Naive thymus-derived CD4-positive, alpha-beta T cell (primary cell): ENCODE measurements at regions not wholly inside any gene's neighbourhood (a gene's known extent, or its start where the extent isn't known, plus 50 kb on each side); places are given as distances from the start of the nearest gene placed in this dataset.

Experiments
- ATAC-seq: fragments of 150-1000 bp; cut with Tn5 transposase; 2 replicates; pipeline ENCODE4 v1.10.0; 2021; ENCODE audit warnings: mild to moderate bottlenecking, moderate library complexity
- CTCF ChIA-PET: fragments of 350-600 bp; sonication (Branson Sonifier 250); formaldehyde crosslinking; loops from one replicate; lab custom pipeline; 2021; ENCODE audit warnings: antibody characterized with exemption; lab: Charles Lee
- POLR2A ChIA-PET: fragments of 350-600 bp; sonication (Branson Sonifier 250); formaldehyde crosslinking; loops from one replicate; lab custom pipeline; 2021; ENCODE audit warnings: antibody characterized with exemption, inconsistent platforms; lab: Charles Lee
- DNase-seq, 9 donors: peaks; one replicate each; pipeline versions ENCODE4 v3.0.0 to v3.0.0-alpha.2; 2020 to 2022; ENCODE audit warnings: mixed read lengths in 1 of 9
- H3K27ac ChIP-seq: one replicate; pipeline ENCODE4 v1.7.0; 2013; ENCODE audit warnings: mild to moderate bottlenecking, low read depth, low read length, moderate library complexity
- H3K27me3 ChIP-seq, 2 donors: one replicate each; pipeline ENCODE4 v1.7.0; 2013; ENCODE audit warnings: low read length in 2 of 2, mild to moderate bottlenecking in 2 of 2, moderate library complexity in 2 of 2; ENCODE audit not compliant: control insufficient read depth in 2 of 2, insufficient read depth in 2 of 2
- H3K36me3 ChIP-seq, 3 experiments: 1 replicate in 2 of 3; 2 replicates in 1 of 3; pipeline ENCODE4 v1.7.0; 2013; ENCODE audit warnings: low read length in 3 of 3, mild to moderate bottlenecking in 3 of 3, moderate library complexity in 1 of 3; ENCODE audit not compliant: insufficient read depth in 3 of 3, control insufficient read depth in 2 of 3
- H3K4me1 ChIP-seq, 2 donors: one replicate each; pipeline ENCODE4 v1.7.0; 2013; ENCODE audit warnings: low read length in 2 of 2, mild to moderate bottlenecking in 2 of 2, moderate library complexity in 1 of 2; ENCODE audit not compliant: control insufficient read depth in 2 of 2, insufficient read depth in 2 of 2
- H3K4me3 ChIP-seq: 2 replicates; pipeline ENCODE4 v1.7.0; 2013; ENCODE audit warnings: mild to moderate bottlenecking, low read length
- H3K9me3 ChIP-seq, 3 experiments: 1 replicate in 2 of 3; 2 replicates in 1 of 3; pipeline ENCODE4 v1.7.0; 2013; ENCODE audit warnings: low read length in 3 of 3; ENCODE audit not compliant: control insufficient read depth in 2 of 3
- H3K27ac Mint-ChIP-seq, 9 donors: one replicate each; pipeline ENCODE4 v1.8.0; 2020 to 2022; ENCODE audit warnings: mixed read lengths in 9 of 9, mild to moderate bottlenecking in 8 of 9, moderate library complexity in 5 of 9, inconsistent platforms in 2 of 9
- H3K27me3 Mint-ChIP-seq, 5 donors: one replicate each; pipeline ENCODE4 v1.8.0; 2021 to 2022; ENCODE audit warnings: mixed read lengths in 5 of 5, mild to moderate bottlenecking in 1 of 5
- H3K36me3 Mint-ChIP-seq, 5 donors: one replicate each; pipeline ENCODE4 v1.8.0; 2020 to 2022; ENCODE audit warnings: mixed read lengths in 5 of 5, mild to moderate bottlenecking in 3 of 5, inconsistent platforms in 1 of 5
- H3K4me1 Mint-ChIP-seq, 7 donors: one replicate each; pipeline ENCODE4 v1.8.0; 2020 to 2022; ENCODE audit warnings: mixed read lengths in 7 of 7, mild to moderate bottlenecking in 3 of 7, inconsistent platforms in 1 of 7
- H3K4me3 Mint-ChIP-seq, 10 donors: one replicate each; pipeline ENCODE4 v1.8.0; 2020 to 2022; ENCODE audit warnings: mild to moderate bottlenecking in 10 of 10, mixed read lengths in 10 of 10, moderate library complexity in 6 of 10, inconsistent platforms in 2 of 10
- H3K9me3 Mint-ChIP-seq, 11 donors: one replicate each; pipeline ENCODE4 v1.8.0; 2020 to 2022; ENCODE audit warnings: mixed read lengths in 11 of 11, mild to moderate bottlenecking in 4 of 11, inconsistent platforms in 1 of 11, moderate library complexity in 1 of 11
- intact Hi-C, 2 donors: fragments of 100-400 bp; cut with micrococcal nuclease; formaldehyde crosslinking; loops; one replicate each; pipeline ENCODE4 v1.15.1; 2023

DNA sequence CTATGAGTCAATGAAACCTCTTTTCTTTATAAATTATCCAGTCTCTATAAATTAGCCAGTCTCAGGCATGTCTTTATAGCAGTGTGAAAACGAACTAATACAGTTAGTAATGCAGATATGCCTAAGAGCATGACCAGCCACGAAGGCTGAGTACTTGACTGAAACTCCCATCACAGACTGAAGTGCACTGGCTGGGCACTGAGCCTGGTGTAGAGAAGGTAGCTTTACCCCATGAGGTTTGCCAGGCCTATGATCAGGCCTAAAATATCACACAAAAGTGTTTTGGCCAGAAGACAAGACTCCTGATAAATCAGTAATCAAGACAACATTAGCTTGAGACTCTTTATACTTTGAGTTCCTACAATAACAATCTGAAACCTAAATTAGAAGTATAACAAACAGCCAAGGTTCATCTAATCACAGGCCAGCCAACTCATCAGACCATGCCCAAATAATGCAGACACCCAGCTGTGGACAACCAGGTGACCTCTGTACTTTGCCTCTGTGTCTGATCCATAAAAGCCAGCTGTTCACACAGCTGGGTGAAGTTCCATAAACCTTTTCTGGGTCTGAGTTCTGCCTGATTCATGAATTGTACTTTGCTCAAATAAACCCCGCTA, 771.8 kb upstream of the SLITRK1 start:
- H3K9me3 ChIP-seq = no peaks in the 10 kb centered on the region
- no peak overlapping the region for H3K27ac ChIP-seq
- Mint-ChIP-seq H3K9me3 (peaks cover 0 to 17% (median 3%) of the 10 kb centered on the region in 11 donors), H3K36me3 (no peaks in the 10 kb centered on the region), H3K27ac (no peak overlapping the region), H3K4me1 (no peaks in the 10 kb centered on the region), H3K27me3 (no peaks in the 10 kb centered on the region), H3K4me3 (no peak overlapping the region)
- ChIA-PET CTCF (no interaction called here), POLR2A (no interaction called here)
- DNase-seq (no peak), ATAC-seq (no peak)
- H3K4me3 ChIP-seq = no peak overlapping the region
- H3K27me3 ChIP-seq = no peaks in the 10 kb centered on the region
- intact Hi-C loops = no loop called here
- H3K36me3 ChIP-seq = no peaks in the 10 kb centered on the region
- H3K4me1 ChIP-seq = no peaks in the 10 kb centered on the region

DNA sequence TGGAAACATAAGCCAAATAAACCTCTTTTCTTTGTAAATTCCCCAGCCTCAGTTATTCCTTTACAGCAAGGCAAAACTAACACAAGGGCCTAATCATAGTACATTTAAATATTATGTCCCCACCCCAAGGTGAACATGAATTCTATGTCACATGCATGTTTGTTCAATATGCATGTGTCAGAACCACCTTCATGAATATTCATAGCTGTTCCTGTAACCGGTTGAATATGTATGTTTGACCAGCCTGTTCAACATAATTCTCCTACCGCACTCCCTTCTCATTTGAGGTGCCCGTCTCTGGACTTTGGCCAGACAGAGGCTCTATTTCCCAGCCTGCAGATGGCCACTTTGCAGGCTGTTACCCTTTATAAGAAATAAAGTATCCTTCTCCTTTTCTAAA, 769.4 kb upstream of the SLITRK1 start:
- peaks cover 0 to 15% (median 3%) of the 10 kb centered on the region in 11 donors for H3K9me3 Mint-ChIP-seq
- H3K36me3 Mint-ChIP-seq = no peaks in the 10 kb centered on the region
- H3K27ac Mint-ChIP-seq = no peak overlapping the region
- ChIA-PET POLR2A (no interaction called here), CTCF (no interaction called here)
- H3K4me1 ChIP-seq = no peaks in the 10 kb centered on the region
- no peaks in the 10 kb centered on the region for H3K27me3 Mint-ChIP-seq
- H3K4me3 ChIP-seq = no peak overlapping the region
- H3K27me3 ChIP-seq = no peaks in the 10 kb centered on the region
- H3K4me1 Mint-ChIP-seq = no peaks in the 10 kb centered on the region
- H3K27ac ChIP-seq = no peak overlapping the region
- ATAC-seq (no peak), DNase-seq (no peak)
- no peak overlapping the region for H3K4me3 Mint-ChIP-seq
- intact Hi-C loops = no loop called here
- no peaks in the 10 kb centered on the region for H3K9me3 ChIP-seq
- H3K36me3 ChIP-seq = no peaks in the 10 kb centered on the region

DNA sequence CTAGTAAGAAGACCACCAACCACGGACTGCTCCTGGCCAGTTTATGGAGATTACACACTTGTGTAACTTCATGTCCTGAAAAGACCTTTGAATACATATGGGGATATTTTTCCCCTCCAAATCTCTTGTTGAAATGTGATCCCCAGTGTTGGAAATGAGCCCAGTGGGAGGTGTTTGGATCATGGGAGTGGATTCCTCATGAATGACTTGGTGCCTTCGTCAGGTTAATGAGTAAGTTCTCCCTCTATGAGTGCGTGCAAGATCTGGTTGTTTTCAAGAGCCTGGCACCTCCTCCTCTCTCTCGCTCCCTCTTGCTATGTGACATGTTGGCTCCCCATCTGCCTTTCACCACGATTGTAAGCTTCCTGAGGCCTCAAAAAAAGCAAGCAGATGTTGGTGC, 769.0 kb upstream of the SLITRK1 start:
- intact Hi-C loops = no loop called here
- H3K4me3 Mint-ChIP-seq = no peak overlapping the region
- POLR2A ChIA-PET = no interaction called here

DNA sequence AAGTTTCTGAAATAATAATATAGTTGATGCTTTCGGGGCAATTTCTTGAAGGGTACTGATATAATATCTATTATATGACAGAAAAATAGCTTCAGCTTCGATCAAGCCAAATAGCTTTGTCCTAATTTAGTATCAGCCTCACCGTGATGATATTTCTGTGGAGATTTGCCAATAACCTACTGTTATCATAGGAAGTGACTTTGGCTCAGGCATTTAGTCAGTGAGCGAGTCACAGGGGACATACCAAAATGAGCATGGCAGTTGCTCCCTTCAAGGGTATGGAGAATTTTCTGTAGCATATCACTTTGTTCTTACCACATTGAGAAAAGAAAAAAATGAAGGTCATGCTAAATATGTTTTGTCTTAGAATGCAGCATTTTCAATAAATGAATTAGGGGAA, 767.6 kb upstream of the SLITRK1 start:
- H3K4me1 ChIP-seq = no peaks in the 10 kb centered on the region
- Mint-ChIP-seq H3K27ac (no peak overlapping the region), H3K27me3 (no peaks in the 10 kb centered on the region), H3K36me3 (no peaks in the 10 kb centered on the region), H3K4me1 (no peaks in the 10 kb centered on the region), H3K4me3 (no peak overlapping the region), H3K9me3 (peaks cover 0 to 13% (median 6%) of the 10 kb centered on the region in 11 donors)
- no peak for ATAC-seq
- intact Hi-C loops = no loop called here
- CTCF ChIA-PET = no interaction called here
- H3K4me3 ChIP-seq = no peak overlapping the region
- no peak for DNase-seq
- POLR2A ChIA-PET = no interaction called here
- no peaks in the 10 kb centered on the region for H3K9me3 ChIP-seq
- no peaks in the 10 kb centered on the region for H3K36me3 ChIP-seq
- H3K27me3 ChIP-seq = no peaks in the 10 kb centered on the region
- no peak overlapping the region for H3K27ac ChIP-seq

More for the DNA sequence above, 769.0 kb upstream of the SLITRK1 start:
- H3K36me3 ChIP-seq = no peaks in the 10 kb centered on the region
- Mint-ChIP-seq H3K4me1 (no peaks in the 10 kb centered on the region), H3K27me3 (no peaks in the 10 kb centered on the region), H3K36me3 (no peaks in the 10 kb centered on the region), H3K27ac (no peak overlapping the region), H3K9me3 (peaks cover 0 to 15% (median 3%) of the 10 kb centered on the region in 11 donors)
- CTCF ChIA-PET = no interaction called here
- no peaks in the 10 kb centered on the region for H3K4me1 ChIP-seq
- no peak overlapping the region for H3K27ac ChIP-seq
- no peaks in the 10 kb centered on the region for H3K9me3 ChIP-seq
- H3K27me3 ChIP-seq = no peaks in the 10 kb centered on the region
- no peak for DNase-seq
- no peak overlapping the region for H3K4me3 ChIP-seq
- no peak for ATAC-seq

DNA sequence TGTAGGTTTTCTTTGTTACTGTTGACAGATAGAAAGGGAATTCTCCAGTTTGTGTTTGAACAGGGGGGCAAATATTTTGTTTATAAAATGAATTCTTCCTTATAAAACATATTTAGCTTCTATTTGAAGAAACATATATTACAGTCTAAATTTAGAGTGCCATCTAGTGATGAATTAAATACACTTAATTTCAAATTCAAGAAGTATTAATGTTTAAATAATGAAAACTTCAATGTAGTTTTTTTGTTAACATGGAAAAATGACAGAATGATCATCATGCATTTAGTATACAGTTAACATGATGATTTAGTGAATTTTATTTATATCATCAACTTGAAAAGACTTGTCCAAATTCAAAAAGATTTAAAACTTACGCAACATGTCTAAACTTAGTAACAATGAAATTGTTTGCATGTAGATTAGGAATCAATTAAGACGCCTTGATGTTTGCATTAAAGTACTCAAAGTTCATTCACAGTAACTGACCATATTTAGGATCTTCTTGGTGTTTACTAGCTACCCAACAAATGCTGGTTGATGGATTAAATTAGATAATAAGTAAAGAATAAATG, 765.9 kb upstream of the SLITRK1 start:
- intact Hi-C loops = no loop called here
- H3K27me3 Mint-ChIP-seq = no peaks in the 10 kb centered on the region
- H3K9me3 Mint-ChIP-seq = peaks cover 0 to 10% (median 2%) of the 10 kb centered on the region in 11 donors
- ChIA-PET CTCF (no interaction called here), POLR2A (no interaction called here)
- H3K36me3 Mint-ChIP-seq = no peaks in the 10 kb centered on the region
- Histone ChIP-seq H3K27ac (no peak overlapping the region), H3K4me3 (no peak overlapping the region), H3K36me3 (no peaks in the 10 kb centered on the region), H3K27me3 (no peaks in the 10 kb centered on the region), H3K9me3 (no peaks in the 10 kb centered on the region), H3K4me1 (no peaks in the 10 kb centered on the region)
- H3K27ac Mint-ChIP-seq = no peak overlapping the region
- DNase-seq (no peak), ATAC-seq (no peak)
- H3K4me1 Mint-ChIP-seq = no peaks in the 10 kb centered on the region
- no peak overlapping the region for H3K4me3 Mint-ChIP-seq

DNA sequence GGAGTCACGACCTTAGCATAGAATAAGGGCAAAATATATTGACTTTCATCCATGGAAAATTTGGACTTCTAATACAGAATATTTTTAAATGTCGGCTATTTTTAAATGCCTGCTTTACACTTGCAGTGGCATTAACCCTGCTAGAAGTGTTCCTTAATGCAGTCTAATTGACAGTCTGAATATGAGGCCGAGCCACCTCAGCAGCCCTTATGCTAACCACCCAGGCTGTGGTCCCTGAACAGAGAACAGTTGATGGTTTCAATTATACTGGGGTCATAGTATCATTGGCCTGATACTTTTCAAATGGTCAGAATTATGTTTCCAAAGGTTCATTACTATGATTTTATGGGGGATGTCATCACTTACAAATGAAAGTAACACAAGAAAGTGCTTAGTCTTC, 764.7 kb upstream of the SLITRK1 start:
- POLR2A ChIA-PET = no interaction called here
- H3K27me3 ChIP-seq = no peaks in the 10 kb centered on the region
- peaks cover 0 to 7% (median 2%) of the 10 kb centered on the region in 11 donors for H3K9me3 Mint-ChIP-seq

More for the DNA sequence above, 764.7 kb upstream of the SLITRK1 start:
- Mint-ChIP-seq H3K4me3 (no peak overlapping the region), H3K4me1 (no peaks in the 10 kb centered on the region), H3K36me3 (no peaks in the 10 kb centered on the region), H3K27ac (no peak overlapping the region), H3K27me3 (no peaks in the 10 kb centered on the region)
- no peaks in the 10 kb centered on the region for H3K4me1 ChIP-seq
- CTCF ChIA-PET = no interaction called here
- no peak overlapping the region for H3K27ac ChIP-seq
- no peaks in the 10 kb centered on the region for H3K9me3 ChIP-seq
- no peaks in the 10 kb centered on the region for H3K36me3 ChIP-seq
- intact Hi-C loops = no loop called here
- ATAC-seq (no peak), DNase-seq (no peak)
- H3K4me3 ChIP-seq = no peak overlapping the region
